ENCODE measurements at regions not wholly inside any gene's neighbourhood (a gene's known extent, or its start where the extent isn't known, plus 50 kb on each side); places are given as distances from the start of the nearest gene placed in this dataset.

DNA sequence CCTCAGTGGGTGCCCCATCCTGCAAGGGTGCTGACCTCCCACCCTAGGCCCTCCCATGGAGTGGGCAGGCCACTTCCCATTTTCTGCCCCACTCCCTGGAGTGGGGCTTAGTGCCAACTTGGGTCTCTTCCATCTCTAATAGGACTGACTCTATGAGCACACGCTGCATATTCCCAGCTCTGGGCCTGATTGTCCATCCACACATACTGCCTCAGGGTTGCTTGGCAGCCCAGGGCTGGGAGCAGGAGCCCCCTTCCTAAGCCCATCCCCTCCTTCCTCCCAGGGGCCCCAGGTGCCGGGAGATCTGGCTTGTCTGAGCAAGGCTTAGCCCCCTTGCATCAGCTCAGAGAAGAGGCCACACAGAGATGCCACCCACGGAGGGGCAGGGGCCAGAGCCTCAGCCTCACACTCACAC is 55.1 kb downstream of the PJA1 start:
- no peak for DNase-seq

DNA sequence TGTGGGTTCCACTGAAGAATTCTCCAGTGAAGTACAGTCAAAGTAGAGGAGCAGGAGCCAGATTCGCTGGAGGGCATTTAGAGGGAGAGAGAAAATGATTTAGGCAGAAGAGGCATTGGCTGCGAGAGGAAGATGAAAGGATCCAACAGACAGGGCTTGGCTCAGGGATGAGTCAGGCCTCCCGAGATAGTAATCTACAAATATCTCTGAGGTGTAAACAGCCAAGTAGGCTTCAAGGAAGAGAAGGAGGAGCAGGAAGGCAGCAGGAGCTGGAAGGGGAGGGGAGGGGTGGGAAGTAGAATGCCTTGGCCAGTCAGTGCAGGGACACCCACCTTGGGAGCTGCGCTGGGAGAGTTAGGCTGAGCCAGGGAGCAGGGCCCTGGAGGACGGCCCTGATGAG is 55.5 kb downstream of the PJA1 start:
- DNase-seq = no peak

GRCh38 chrX:69109036-69109663 is 56.1 kb downstream of the PJA1 start:
- no peak for DNase-seq

DNA sequence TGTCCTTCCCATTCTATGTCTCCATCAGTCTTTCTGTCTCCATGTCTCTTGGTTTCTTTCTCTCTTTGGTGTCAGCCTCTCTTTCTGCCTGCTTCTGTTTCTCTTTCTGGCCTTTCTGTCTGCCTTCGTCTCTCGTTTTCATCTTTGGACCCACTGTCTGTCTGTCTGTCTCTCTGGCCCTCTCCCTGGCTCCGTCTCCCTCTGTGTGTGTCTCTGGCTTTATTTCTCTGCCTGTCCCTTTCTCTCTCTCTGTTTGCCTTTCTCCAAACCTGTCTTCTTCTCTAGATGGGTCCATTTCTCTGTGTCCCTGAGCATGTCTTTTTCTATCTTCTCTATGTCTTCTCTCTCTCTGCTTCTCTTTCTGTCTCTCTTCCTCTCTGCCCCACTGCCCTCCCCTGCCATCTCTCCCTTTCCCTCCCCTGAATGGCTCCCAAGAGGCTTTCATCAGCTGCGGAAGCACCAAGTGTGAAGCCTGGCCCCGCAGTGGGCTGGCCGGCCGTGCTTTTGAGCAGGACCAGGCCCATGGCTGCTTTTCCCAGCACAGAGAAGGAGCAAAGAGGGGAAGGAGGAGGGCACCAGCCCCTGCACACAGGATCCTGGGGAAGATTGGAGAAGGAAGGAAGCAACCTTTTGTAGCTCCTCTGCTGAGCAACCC is 57.4 kb downstream of the PJA1 start:
- no peak for DNase-seq

DNA sequence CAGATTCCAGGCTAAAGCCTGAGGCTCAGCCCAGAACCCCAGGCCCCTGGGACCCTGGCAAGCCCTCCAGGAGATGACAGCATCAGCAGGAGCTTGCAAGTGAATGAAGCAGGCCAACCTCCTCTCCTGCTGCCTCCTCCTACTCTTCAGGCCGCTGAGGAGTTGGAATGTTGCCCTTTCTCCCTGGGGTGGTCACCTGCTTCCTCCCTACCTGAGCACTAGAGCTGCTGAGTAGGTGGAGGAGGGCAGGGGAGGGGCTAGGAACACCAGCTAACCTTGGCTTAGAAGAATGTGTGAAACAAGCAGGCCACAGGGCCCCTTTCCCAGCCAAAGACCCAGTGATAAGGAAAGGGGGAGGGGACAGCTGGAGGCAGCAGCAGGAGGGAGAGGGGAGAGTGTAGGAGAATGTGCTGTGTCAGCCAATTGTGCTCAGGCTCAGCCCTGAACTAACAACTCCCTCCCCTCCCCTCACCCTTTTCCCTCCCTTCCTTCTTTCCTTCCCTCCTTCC is 58.0 kb downstream of the PJA1 start:
- no peak for DNase-seq

DNA sequence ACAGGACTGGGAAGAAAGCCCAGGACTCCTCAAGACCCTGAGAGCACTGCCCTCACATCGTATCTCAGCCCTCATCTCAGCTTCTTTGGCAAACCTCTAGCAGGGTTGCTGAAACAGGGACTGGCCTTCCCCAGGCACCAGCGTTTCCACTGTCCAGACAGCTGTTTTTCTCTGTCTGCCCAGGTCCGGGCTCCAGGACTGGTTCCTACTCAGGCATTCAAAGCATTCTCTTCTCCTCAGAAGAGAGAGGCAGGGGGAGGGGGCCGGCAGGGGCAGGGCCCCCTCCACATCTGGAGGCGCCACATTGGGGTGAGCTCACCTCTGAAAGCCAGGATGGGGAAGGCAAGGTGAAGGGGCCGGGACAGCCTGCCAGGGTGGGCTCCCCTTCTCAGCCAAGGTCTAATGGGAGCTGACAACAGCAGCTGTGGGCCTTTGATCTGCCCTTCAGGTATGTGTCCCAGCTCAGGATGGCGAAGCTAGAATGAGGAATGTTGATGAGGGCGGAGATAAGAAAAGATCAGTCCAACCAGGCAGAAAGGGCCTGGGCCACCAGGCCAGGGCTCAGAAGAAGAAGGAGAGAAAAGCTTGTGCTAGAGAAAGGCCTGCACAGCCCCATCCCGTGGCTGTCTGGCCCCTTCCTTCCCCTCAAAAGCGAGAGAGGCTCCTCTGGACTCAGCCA is 60.4 kb downstream of the PJA1 start:
- no peak for DNase-seq

DNA sequence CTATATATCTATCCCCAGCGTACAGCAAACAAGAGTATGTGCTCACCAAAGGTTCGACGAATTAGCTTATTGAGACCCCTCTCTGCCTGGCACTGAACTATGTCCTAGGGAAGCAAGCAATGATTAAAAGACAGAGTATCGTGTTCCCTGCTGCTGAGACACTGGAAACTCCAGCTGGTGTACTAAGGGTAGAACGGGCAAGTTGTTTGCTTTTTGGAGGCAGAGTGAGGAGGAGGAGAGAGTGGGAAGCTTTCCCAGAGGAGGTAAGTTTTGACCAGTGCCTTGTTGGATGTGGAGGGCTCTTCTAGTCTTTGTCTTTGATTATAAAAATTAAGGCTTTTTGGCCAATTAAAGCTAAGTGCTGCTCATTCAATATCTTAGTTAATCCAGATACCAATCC is 61.7 kb downstream of the PJA1 start:
- DNase-seq = no peak

DNA sequence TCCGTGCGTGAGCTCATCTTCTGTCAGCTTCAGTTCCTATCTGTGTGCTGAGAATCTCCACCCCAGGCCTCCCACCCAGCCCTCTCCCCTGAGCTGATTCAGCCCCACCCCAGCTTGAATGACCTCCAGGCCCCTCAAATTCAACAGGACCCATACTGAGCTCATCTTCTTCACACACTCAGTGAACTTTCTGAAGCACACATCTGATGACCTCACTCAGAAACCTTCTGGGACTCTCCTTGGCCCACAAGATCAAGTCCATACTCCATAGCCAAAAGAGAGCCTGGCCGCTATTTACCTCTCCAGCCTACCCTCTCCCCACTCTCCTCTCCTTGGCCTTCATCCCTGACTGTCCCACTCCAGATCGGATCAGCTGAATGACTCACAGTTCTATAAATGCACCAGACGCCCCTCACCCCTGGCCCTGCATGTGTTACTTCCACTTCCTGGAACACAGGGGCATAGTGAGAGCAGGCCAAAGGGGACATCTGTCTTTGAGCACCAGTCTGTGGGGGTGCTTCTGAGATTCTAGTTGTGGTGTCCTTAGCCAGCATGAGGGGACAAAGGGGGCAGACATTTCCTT is 62.5 kb downstream of the PJA1 start:
- DNase-seq = no peak

DNA sequence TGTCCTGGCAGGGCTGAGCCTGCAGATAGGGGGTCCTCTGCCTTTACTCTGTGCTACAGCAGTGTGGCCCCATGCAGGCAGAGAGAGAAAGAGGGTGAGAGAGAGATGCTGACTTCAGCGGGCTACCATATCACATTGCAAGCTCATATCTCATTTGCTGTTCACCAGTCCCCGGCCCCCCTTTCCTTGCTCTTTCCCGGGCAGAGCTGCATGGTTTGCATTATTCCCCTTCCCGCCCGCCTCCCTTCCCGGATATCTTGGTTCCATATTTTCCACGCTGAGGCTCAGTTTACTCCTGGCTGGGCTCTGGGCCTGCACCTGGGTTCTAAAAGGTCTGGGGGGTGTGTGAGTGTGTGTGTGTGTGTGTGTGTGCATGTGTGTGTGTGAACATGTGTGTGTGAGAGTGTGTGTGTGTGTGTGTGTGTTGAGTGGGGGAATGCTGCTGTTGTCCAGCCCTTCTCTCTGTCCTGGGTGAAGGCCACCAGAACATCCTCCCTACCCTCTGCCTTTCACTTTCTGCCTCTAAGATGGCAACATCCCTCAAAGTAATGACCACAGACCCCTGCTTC is 63.5 kb downstream of the PJA1 start:
- DNase-seq = no peak

DNA sequence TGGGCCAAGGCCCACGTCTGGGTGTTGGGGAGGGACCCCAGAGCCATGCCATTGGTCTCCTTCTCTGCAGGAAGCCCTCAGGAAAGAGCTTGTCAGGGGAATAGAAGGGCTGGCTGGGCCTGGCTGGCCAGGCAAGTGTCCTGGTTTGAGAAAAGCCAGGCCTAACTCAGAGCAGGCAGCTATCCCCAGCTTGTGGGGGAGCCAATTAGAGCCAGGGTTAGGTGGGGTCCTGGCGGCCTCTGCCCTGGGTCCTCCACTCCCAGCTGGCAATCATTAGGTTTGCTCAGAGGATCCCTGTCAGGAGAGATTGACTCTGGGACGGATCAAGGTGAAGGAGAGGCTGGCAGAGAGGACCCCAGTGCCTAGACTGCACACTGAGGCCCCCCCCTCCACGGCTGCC is 64.8 kb downstream of the PJA1 start:
- no peak for DNase-seq

GRCh38 chrX:69097451-69098236 is 67.6 kb downstream of the PJA1 start:
- no peak for DNase-seq

DNA sequence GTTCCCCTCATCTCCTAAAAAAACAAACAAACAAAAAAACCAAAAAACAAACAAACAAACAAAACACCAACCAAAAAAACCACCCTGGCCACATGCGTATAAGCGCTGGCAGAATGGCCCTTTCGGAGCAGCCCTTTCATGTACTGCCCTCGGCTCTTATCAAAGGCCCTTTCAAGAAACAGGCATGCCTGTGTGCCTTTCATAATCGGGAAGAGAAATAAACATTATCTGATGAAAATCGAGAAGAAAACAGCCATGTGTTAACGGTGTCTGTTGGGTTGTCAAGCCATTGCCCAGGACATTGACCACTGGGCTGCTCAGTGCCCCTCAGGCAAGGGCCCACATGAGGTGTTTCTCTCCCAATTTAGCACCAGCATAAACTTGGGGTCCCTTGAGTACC is 68.3 kb downstream of the PJA1 start:
- no peak for DNase-seq

DNA sequence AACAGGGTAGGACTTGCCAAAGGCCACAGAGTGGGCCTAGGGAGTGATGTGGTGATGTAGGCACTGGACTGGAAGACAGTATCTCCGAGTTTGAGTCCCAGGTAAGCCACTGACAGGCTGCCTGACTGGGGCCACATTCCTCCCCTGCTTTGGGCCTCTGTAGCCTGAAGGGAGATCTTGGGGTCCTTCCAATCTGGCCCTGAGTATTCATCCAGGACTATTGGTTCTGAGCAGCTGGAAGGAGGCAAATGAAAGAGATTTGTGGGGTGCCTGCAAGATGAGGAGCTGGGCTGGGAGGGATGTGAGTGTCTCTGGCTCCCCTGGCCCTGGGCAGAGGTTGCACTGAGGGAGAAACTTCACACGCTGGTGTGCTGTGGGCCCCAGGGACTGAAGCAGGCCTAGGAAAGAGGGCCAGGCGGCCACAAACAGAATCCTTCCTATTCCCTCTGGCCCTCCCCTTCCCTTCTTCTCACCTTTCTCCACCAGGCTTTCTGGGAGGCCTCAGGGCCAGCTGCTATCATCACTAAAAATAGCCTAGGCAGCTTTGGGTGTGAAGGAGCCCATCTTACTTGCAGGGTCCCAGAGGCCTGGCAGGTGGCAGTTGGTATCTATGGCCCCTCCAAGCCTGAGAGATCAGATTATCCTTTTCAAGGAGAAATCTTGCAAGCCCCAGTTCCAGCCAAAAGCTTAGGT is 70.1 kb downstream of the PJA1 start:
- DNase-seq = no peak

DNA sequence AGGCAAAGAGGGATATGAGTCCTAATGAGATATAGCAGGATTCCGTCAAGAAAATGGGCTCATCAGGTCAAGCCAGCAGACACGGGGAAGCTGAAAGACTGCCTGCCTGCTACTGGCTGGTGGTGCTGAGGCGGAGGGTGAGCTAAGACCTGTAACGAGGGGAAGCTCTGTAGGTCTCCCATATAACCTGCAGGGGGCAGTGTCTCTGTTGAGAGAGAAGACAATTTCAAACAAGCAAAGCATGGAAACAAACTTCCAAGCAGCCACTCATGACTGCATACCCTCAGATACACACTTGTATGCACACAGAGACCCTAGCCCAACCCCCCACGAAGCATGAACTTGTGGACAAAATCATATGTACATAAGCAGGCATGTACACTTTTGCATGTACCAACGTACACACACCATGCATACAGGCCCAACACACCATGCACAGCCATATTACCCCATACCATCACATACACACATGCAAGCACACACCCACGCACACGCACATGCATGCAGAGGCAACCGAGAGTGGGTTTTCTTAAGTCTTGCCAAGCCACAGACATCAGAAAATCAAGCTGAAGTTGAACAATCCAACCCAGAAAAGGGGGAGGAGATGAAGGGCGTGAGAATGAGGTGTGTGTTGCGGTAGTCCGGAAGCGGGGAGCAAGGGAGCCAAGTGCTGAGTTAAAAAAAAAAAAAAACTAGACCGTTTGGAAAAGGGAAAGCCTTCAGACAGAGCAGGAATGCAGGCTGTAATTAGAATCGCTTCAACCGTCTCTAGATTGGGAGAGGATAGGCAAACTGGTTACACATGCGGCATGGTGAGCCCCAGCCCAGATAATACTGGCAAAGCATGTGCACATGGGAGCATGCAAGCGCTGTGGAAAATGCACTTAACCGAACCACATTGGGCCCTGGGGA is 71.0 kb downstream of the PJA1 start:
- peak; percentile 5 to 25 for DNase-seq

GRCh38 chrX:69090022-69090421 is 75.2 kb downstream of the PJA1 start:
- no peak for DNase-seq

DNA sequence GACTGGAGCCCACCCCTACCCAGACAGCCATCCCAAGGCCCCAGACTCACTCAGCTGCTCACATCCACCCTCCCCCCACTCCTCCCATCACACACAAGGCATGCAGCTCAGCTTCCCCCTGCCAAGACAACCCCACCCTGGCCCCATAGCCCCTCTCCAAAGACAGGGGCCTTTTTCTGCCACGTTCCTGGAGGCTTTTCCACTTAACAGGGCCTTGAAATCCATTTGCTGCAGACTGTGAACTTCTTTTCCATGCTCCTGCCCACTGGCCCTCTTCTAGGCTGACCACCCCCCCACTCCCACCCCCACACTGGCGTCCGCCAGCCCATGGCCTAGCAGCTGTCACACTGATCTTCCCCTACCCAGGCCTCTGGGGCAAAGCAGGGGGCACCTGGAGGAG is 76.0 kb downstream of the PJA1 start:
- DNase-seq = no peak

DNA sequence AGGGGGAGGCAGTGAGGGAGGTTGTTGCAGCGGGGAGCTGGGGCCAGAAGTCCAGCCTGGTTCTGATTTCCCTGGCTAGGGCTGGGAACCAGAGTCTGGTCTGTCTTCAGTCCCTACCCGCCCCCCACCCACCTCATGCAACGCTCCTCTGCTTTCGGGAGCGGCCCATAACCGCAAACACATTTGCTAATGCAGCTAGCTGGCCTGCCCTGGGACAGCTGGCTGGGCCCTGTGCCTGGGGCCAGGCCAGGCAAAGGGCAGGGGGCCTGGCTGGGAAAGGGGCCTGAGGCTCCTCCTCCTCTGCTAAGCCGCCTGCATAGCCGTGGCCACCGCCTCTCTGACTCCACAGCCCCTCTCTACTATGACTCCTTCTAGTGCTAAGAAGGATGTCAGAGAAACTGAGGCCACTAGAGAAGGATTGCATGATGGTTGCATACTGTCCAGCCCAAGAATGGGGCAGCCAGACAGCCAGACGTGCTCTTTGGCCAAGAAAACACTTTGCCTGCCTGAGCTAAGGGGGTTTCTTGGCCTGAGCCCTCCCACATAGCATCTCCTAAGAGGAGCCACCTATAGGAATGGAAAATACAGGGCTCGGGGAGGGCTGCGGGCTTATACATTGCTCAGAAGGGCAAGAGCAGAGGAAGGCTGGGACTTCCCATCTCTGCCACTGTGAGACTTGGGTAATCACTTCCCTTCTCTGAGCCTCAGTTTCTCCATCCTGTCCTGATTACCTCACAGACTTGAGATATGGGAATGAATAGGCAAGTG is 76.9 kb downstream of the PJA1 start:
- no peak for DNase-seq

GRCh38 chrX:69085826-69086225 is 79.4 kb downstream of the PJA1 start:
- DNase-seq = no peak

DNA sequence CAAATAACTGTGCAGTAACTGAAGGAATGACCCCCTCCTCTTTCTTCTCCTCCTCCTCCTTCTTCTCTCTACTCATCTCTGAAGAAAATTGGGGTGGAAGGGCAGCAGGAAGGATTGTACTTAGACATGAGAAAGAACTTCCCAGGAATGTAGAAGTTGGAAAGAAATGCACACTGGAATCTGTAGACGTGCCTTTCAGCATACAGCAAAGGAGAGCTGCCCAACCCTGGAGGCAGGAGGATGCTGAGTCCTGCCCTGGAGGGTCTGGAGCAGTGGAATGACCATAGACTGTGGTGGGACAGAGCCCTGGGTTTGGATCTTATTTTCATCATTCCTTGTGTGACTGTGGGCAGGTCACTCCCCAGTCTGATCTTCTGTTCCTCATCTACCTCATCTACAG is 80.1 kb downstream of the PJA1 start:
- DNase-seq = no peak

- no peak for DNase-seq
These were observed 81.5 kb downstream of the PJA1 start for GRCh38 chrX:69083801-69084200.

Measured in activated CD4-positive, alpha-beta T cell treated with anti-CD3 and anti-CD28 coated beads, Interleukin-2, amount 50 U/mL, for 48 hours (primary cell).